Sigmoid colon (tissue), 6 donors: ENCODE measurements at regions not wholly inside any gene's neighbourhood (a gene's known extent, or its start where the extent isn't known, plus 50 kb on each side); places are given as distances from the start of the nearest gene placed in this dataset.

ENCODE experiments used
- DNase-seq: peaks from one replicate; pipeline ENCODE4 v3.0.0-alpha.2; 2019
- H3K27ac ChIP-seq, 4 donors: fragments of 200-600 bp; sonication (generic); one replicate each; pipeline ENCODE4 v1.5.1; 2016 to 2019; ENCODE audit warnings: mild to moderate bottlenecking in 1 of 4
- H3K27me3 ChIP-seq, 3 donors: fragments of 200-600 bp; sonication (generic); one replicate each; pipeline ENCODE4 v1.5.1; 2019; ENCODE audit warnings: mild to moderate bottlenecking in 1 of 3
- H3K36me3 ChIP-seq, 4 donors: fragments of 200-600 bp; sonication (generic); one replicate each; pipeline ENCODE4 v1.5.1; 2016 to 2019
- H3K4me1 ChIP-seq, 4 donors: fragments of 200-600 bp; sonication (generic); one replicate each; pipeline ENCODE4 v1.5.1; 2017 to 2019
- H3K4me3 ChIP-seq, 4 donors: fragments of 200-600 bp; sonication (generic); one replicate each; pipeline ENCODE4 v1.5.1; 2017 to 2019; ENCODE audit warnings: mild to moderate bottlenecking in 2 of 4, moderate library complexity in 1 of 4
- H3K9me3 ChIP-seq, 4 donors: fragments of 200-600 bp in 3 of 4; sonication (generic) in 3 of 4; one replicate each; pipeline versions ENCODE4 v1.5.1 to v1.6.1; 2013 to 2019
- EP300 ChIP-seq, 4 donors: sonication (generic); formaldehyde crosslinking; IDR thresholded peaks; one replicate each; pipeline ENCODE4 v1.6.1; 2017; ENCODE audit warnings: antibody characterized with exemption in 4 of 4
- POLR2A ChIP-seq, 2 donors: fragments of 450-650 bp; IDR thresholded peaks; one replicate each; pipeline ENCODE4 v1.6.1; 2016; ENCODE audit warnings: antibody characterized with exemption in 2 of 2, mild to moderate bottlenecking in 2 of 2, moderate library complexity in 2 of 2
- POLR2AphosphoS5 ChIP-seq, 4 donors: sonication (generic); formaldehyde crosslinking; IDR thresholded peaks; one replicate each; pipeline ENCODE4 v1.6.1; 2017; ENCODE audit warnings: antibody characterized with exemption in 4 of 4
- WGBS, 2 donors: extraction: QIAGEN DNeasy Blood & Tissue Kit; methylation state at CpG; one replicate each; pipeline ENCODE4 v1.1.7; 2013; 5-methylcytosine and 5-hydroxymethylcytosine counted together
- intact Hi-C: fragments of 100-400 bp; cut with DNase I; formaldehyde crosslinking; loops from one replicate; pipeline ENCODE4 v1.15.1; 2023
- TF ChIP-seq, protein P1 (sequence below), 4 experiments: fragments of 450-650 bp in 3 of 4; fragments of 200-600 bp in 1 of 4; IDR thresholded peaks; one replicate each; pipeline ENCODE4 v1.5.1; 2016 to 2019; ENCODE audit warnings: antibody characterized with exemption in 4 of 4, mild to moderate bottlenecking in 3 of 4, moderate library complexity in 2 of 4
- donor health status: healthy with polysubstance abuse.
- donor health status: healthy.

DNA sequence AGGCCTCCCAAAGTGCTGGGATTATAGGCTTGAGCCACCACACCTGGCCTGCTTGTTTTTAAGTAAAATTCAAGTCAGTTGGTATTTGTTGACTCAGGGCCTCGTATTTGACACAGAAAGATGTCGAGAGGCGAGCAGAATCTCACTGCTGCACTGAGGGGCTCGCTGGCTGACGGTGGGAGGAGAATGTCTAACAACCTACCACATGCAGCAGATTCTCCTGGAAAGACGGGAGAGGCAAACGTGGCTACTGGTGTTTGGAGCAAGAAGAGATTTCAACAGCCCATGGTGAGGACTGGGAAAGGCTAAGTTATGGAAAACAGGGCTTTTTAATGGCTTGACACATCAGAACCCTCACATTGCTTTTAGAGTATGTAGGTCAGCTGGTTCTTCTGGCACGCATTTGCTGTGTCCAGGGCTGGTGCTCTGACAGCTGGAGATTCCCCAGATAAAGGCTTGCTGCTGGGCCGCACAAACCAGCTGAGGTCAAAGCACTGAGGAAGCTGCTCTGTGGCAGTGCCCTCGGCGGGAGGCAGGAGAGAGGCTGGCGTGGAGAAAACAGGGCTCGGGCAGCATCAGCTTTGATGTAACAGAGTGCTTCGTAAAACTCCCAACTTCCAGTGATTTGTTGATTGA, 84.2 kb upstream of the FRMD1 start:
- 66 to 84% methylated on average over 14 of the region's 14 CpGs for WGBS, 2 donors
- Histone ChIP-seq H3K36me3 (no peaks in the 10 kb centered on the region), H3K4me1 (peaks cover 0 to 59% (median 39%) of the 10 kb centered on the region in 4 donors), H3K27ac (peak overlapping the region; percentile 32 to 86 (median 80)), H3K9me3 (no peaks in the 10 kb centered on the region), H3K4me3 (no peak overlapping the region), H3K27me3 (no peaks in the 10 kb centered on the region)
- TF ChIP-seq POLR2AphosphoS5 (IDR thresholded peaks at IDR 0.05) (peak; percentile 68 to 91 (median 86)), POLR2A (IDR thresholded peaks at IDR 0.05) (no peak), EP300 (IDR thresholded peaks at IDR 0.05) (peak in 3 of 4 donors; percentile 22 to 85 (median 75))
- TF ChIP-seq, protein P1, sequence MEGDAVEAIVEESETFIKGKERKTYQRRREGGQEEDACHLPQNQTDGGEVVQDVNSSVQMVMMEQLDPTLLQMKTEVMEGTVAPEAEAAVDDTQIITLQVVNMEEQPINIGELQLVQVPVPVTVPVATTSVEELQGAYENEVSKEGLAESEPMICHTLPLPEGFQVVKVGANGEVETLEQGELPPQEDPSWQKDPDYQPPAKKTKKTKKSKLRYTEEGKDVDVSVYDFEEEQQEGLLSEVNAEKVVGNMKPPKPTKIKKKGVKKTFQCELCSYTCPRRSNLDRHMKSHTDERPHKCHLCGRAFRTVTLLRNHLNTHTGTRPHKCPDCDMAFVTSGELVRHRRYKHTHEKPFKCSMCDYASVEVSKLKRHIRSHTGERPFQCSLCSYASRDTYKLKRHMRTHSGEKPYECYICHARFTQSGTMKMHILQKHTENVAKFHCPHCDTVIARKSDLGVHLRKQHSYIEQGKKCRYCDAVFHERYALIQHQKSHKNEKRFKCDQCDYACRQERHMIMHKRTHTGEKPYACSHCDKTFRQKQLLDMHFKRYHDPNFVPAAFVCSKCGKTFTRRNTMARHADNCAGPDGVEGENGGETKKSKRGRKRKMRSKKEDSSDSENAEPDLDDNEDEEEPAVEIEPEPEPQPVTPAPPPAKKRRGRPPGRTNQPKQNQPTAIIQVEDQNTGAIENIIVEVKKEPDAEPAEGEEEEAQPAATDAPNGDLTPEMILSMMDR (IDR thresholded peaks at IDR 0.05), result peak in 1 of 4 experiments; percentile 19
- intact Hi-C loops, result loop anchor here (5.0 kb wide), 1 partner anchor 474 kb away; no protein-coding TSS in a partner anchor
- DNase-seq, result peak; percentile 92

DNA sequence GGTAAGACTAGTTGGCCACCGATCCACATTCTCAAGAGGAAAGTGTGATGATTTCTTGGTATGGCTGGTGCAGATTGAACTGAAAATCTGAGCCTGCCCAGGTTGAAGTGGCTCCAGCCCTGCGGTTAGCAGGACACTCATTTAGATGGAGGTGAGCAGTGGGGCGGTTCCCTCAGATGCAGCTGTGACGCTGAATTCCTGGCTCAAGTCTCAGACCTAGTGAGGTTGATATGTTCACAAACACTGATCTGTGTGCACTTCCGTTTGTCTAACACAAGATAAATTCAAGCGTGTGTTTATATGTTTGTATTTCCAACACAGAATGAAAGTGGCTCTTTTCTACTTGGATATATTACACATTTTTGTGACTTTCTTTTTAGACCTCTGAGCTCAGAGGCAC, 83.4 kb upstream of the FRMD1 start:
- Histone ChIP-seq H3K4me1 (peaks cover 0 to 66% (median 47%) of the 10 kb centered on the region in 4 donors), H3K36me3 (no peaks in the 10 kb centered on the region), H3K27ac (peak overlapping the region in 3 of 4 donors; percentile 79 to 86 (median 82)), H3K9me3 (no peaks in the 10 kb centered on the region), H3K27me3 (no peaks in the 10 kb centered on the region), H3K4me3 (no peak overlapping the region)
- WGBS, 2 donors, result 25 to 70% methylated on average over 6 of the region's 6 CpGs
- TF ChIP-seq, protein P1 (IDR thresholded peaks at IDR 0.05), result no peak
- no peak for TF ChIP-seq EP300 (IDR thresholded peaks at IDR 0.05)
- TF ChIP-seq POLR2AphosphoS5 (IDR thresholded peaks at IDR 0.05), result no peak
- no peak for TF ChIP-seq POLR2A (IDR thresholded peaks at IDR 0.05)
- intact Hi-C loops, result loop anchor here (5.0 kb wide), 1 partner anchor 475 kb away; no protein-coding TSS in a partner anchor
- DNase-seq, result no peak

DNA sequence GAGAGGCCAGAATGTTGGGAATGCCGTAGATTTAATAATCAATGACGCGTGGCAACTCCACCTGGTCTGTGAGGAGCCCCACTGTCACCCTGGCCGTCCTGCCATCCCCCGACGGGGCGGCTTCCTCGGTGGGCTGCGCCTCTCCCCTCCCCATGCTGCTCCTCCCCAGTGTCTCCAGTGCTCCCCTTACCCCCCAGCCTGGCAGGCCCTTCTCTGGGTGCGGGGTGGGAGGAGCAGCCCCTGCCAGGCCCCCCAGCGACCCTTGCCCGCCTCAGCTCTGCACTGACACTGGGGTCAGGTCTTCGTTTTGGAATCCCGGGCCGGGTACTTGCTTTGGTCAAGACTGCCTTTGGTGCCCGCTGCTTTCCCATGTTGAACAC, 82.3 kb upstream of the FRMD1 start:
- Histone ChIP-seq H3K36me3 (no peaks in the 10 kb centered on the region), H3K27ac (peak overlapping the region in 3 of 4 donors; percentile 79 to 86 (median 82)), H3K4me1 (peaks cover 2 to 76% (median 57%) of the 10 kb centered on the region in 4 donors), H3K9me3 (no peaks in the 10 kb centered on the region), H3K27me3 (no peaks in the 10 kb centered on the region), H3K4me3 (no peak overlapping the region)
- no peak for DNase-seq
- intact Hi-C loops, result loop anchor here (5.0 kb wide), 1 partner anchor 476 kb away; no protein-coding TSS in a partner anchor
- TF ChIP-seq EP300 (IDR thresholded peaks at IDR 0.05), result no peak
- no peak for TF ChIP-seq POLR2A (IDR thresholded peaks at IDR 0.05)
- 96% methylated on average over 16 of the region's 16 CpGs for WGBS, 2 donors

DNA sequence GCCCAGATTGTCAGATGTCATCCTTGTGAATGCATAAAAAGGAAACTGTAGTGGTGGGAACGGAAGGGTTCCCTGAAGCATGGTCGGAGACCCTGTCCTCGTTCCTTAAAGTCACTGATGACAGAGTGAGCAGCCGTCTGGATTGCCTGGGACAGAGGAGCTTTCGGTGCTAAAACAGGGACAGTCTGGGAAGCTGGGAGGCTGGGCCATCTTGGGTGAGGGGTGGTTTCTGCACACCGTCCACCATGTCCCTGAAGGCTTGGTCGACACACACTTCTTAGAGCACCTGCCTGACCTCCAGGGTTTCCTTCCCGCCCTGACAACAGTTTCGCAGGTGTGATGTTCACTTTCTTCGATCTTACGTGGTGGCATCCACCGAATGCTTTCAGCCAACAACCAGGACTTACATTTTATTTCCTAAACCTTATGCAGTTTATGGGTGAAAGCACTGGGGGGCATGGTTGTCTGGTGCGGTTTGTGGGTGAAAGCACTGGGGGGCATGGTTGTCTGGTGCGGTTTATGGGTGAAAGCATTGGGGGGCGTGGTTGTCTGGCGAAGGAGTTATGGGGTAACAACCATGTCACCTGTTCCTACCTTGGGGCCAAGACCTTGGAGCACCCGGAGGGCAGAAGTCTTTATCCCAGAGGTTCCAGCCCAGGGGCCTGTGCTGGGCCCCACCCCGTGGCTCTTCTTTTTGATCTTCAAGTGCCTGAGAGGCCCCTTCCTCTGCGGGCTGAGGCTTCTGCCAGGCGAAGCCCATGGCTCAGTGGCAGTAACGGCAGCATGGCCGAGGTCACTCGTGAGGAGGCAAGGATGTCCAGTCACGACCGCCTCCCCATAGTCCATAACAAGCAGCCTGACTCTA, 81.7 kb upstream of the FRMD1 start:
- Histone ChIP-seq H3K4me3 (no peak overlapping the region), H3K9me3 (no peaks in the 10 kb centered on the region), H3K27me3 (no peaks in the 10 kb centered on the region), H3K4me1 (peaks cover 2 to 80% (median 63%) of the 10 kb centered on the region in 4 donors), H3K36me3 (no peaks in the 10 kb centered on the region), H3K27ac (peak overlapping the region in 3 of 4 donors; percentile 79 to 86 (median 82))
- DNase-seq, result peak; percentile 29
- intact Hi-C loops, result loop anchor here (5.0 kb wide), 1 partner anchor 477 kb away; no protein-coding TSS in a partner anchor
- no peak for TF ChIP-seq EP300 (IDR thresholded peaks at IDR 0.05)
- TF ChIP-seq POLR2A (IDR thresholded peaks at IDR 0.05), result no peak
- TF ChIP-seq, protein P1 (IDR thresholded peaks at IDR 0.05), result no peak
- TF ChIP-seq POLR2AphosphoS5 (IDR thresholded peaks at IDR 0.05), result no peak
- 95 to 96% methylated on average over 25 of the region's 25 CpGs for WGBS, 2 donors

DNA sequence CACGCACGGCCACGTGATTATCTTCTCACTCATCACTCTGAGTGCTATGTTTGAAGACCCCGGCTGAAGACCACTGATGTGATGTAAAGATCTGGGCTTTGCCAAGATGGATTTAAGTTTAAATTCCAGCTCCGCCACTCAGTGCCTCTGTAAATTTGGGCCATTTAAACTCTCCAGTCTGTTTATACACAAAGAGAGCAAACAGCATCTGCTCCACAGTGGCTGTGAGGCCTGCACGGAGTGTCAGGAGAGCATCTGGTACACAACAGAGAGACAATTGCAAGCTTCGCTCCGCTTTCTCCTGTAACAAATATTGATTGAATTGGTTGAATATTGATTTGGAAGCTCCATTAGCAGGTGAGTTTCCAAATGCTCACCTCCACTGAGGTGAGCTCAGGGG, 80.5 kb upstream of the FRMD1 start:
- no peaks in the 10 kb centered on the region for H3K9me3 ChIP-seq
- peaks cover 2 to 80% (median 69%) of the 10 kb centered on the region in 4 donors for H3K4me1 ChIP-seq
- intact Hi-C loops, result loop anchor here (10.0 kb wide), 2 partner anchors 725 to 1365 kb away; no protein-coding TSS in a partner anchor
- H3K27me3 ChIP-seq, result no peaks in the 10 kb centered on the region
- H3K36me3 ChIP-seq, result no peaks in the 10 kb centered on the region
- H3K27ac ChIP-seq, result peak overlapping the region in 3 of 4 donors; percentile 72 to 83 (median 83)
- DNase-seq, result peak; percentile 22
- WGBS, 2 donors, result 87 to 88% methylated on average over 8 of the region's 8 CpGs
- TF ChIP-seq POLR2A (IDR thresholded peaks at IDR 0.05) (no peak), EP300 (IDR thresholded peaks at IDR 0.05) (no peak), POLR2AphosphoS5 (IDR thresholded peaks at IDR 0.05) (no peak)
- TF ChIP-seq, protein P1 (IDR thresholded peaks at IDR 0.05), result no peak
- H3K4me3 ChIP-seq, result no peak overlapping the region
